Activated T-helper 2 cell treated with anti-CD3 and anti-CD28 coated beads, Interferon-gamma antibody, Interleukin-2, Interleukin-4, amounts not matched to agents 10 μg/mL and 5 μg/mL and 100 μg/mL, durations not matched to agents 14 hours and 24 hours and 36 hours (primary cell): ENCODE measurements at regions not wholly inside any gene's neighbourhood (a gene's known extent, or its start where the extent isn't known, plus 50 kb on each side); places are given as distances from the start of the nearest gene placed in this dataset.

Experiments used
- DNase-seq: peaks from one replicate; pipeline ENCODE4 v3.0.0; 2021; ENCODE audit warnings: low spot score
- H3K27ac Mint-ChIP-seq: one replicate; pipeline ENCODE4 v1.8.0; 2021; ENCODE audit warnings: mixed read lengths
- H3K27me3 Mint-ChIP-seq: one replicate; pipeline ENCODE4 v1.8.0; 2021; ENCODE audit warnings: low read depth, mixed read lengths
- H3K36me3 Mint-ChIP-seq: one replicate; pipeline ENCODE4 v1.8.0; 2021; ENCODE audit warnings: low read depth, mixed read lengths
- H3K4me1 Mint-ChIP-seq: one replicate; pipeline ENCODE4 v1.8.0; 2021; ENCODE audit warnings: low read depth, mixed read lengths
- H3K4me3 Mint-ChIP-seq: one replicate; pipeline ENCODE4 v1.8.0; 2021; ENCODE audit warnings: low read depth, mild to moderate bottlenecking, moderate library complexity, mixed read lengths
- H3K9me3 Mint-ChIP-seq: one replicate; pipeline ENCODE4 v1.8.0; 2021; ENCODE audit warnings: mixed read lengths
- intact Hi-C: fragments of 100-400 bp; cut with micrococcal nuclease; formaldehyde crosslinking; loops from one replicate; pipeline ENCODE4 v1.15.1; 2023

DNA sequence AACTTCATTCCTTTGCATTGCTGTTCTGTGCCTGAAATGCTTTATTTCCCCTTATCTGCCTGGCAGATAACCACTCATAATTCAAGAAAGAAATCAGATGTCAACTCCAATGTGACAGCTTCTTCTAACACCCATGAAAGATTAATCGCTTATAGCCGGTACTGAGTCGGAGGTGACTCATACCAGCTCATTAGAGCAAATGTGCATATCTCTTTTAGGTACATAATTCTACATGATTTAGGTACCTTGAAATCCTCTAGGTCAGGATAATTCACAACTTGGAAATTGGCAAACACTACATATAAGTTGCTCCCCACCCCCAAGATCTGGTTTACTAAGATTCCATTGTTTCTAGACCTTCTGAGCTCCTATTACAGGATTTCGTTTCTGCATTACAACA is 554.4 kb upstream of the SORCS1 start:
- no peaks in the 10 kb centered on the region for H3K36me3 Mint-ChIP-seq
- intact Hi-C loops = no loop called here
- no peaks in the 10 kb centered on the region for H3K27me3 Mint-ChIP-seq

DNA sequence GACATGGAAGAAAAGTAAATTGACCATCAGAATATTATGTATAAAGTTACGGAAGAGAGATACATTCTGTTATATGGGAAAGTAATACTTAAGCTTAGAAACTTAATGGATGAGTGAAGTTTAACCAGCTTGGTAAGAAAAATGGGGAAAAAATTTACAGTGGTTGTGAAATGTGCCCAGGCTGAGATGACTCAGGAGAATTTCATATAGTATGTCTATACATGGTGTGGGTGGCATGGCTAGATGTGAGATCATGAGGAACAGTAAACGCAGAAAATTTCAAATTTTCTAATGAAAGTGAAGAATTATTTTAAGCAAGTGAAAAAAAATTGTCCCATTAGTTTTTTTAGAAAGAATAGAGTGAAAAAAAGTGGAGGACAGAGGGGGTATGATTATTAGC is 552.5 kb upstream of the SORCS1 start:
- no peaks in the 10 kb centered on the region for H3K27me3 Mint-ChIP-seq
- intact Hi-C loops = no loop called here

More for the DNA sequence above, 554.4 kb upstream of the SORCS1 start:
- Mint-ChIP-seq H3K4me1 (no peaks in the 10 kb centered on the region), H3K9me3 (peaks cover 51% of the 10 kb centered on the region), H3K27ac (no peak overlapping the region), H3K4me3 (no peak overlapping the region)
- no peak for DNase-seq

DNA sequence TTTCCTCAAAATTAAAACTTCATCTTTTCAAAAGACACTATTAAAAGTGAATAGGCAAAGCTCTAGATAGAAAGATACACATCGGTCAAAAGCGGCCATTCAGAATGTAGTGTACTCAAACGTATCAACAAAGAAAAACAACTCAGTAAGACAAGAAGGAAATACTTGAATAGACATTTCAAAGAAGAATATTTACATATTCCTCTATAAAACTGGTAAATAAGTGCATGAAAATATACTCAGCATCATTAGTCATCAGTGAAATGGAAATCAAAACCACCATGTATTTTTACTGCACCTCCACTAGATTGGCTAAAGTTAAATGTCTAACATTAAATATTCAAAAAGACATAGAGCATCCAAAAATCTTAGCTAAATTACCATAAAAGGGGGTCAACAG is 551.1 kb upstream of the SORCS1 start:
- no peaks in the 10 kb centered on the region for H3K4me1 Mint-ChIP-seq
- H3K27me3 Mint-ChIP-seq = no peaks in the 10 kb centered on the region
- H3K36me3 Mint-ChIP-seq = no peaks in the 10 kb centered on the region
- H3K4me3 Mint-ChIP-seq = no peak overlapping the region
- H3K9me3 Mint-ChIP-seq = peaks cover 44% of the 10 kb centered on the region
- no peak overlapping the region for H3K27ac Mint-ChIP-seq
- intact Hi-C loops = no loop called here
- DNase-seq = no peak

More for the DNA sequence above, 552.5 kb upstream of the SORCS1 start:
- Mint-ChIP-seq H3K4me3 (no peak overlapping the region), H3K4me1 (no peaks in the 10 kb centered on the region), H3K36me3 (no peaks in the 10 kb centered on the region), H3K27ac (no peak overlapping the region), H3K9me3 (peaks cover 44% of the 10 kb centered on the region)
- DNase-seq = no peak

DNA sequence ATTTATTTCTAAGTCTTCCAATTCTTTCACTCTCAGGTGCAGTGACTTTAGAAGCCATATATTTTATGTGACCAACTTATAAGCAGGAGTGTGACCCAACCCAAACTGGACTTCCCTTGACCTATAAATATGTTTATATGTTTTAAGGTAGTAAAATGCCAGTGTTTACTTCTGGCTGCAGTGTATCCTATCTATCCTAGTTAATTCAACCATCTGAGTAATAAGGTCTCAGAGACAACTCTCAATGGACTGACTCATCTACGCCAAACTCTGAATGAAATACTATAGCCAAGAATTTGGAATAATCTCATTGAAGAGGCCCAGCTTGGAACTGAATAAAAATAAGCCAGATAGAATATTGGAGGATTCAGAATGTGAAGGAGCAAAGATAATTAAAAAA is 544.5 kb upstream of the SORCS1 start:
- Mint-ChIP-seq H3K27ac (no peak overlapping the region), H3K4me3 (no peak overlapping the region), H3K9me3 (peaks cover 18% of the 10 kb centered on the region), H3K4me1 (no peaks in the 10 kb centered on the region), H3K36me3 (no peaks in the 10 kb centered on the region), H3K27me3 (no peaks in the 10 kb centered on the region)
- intact Hi-C loops = no loop called here
- DNase-seq = no peak

DNA sequence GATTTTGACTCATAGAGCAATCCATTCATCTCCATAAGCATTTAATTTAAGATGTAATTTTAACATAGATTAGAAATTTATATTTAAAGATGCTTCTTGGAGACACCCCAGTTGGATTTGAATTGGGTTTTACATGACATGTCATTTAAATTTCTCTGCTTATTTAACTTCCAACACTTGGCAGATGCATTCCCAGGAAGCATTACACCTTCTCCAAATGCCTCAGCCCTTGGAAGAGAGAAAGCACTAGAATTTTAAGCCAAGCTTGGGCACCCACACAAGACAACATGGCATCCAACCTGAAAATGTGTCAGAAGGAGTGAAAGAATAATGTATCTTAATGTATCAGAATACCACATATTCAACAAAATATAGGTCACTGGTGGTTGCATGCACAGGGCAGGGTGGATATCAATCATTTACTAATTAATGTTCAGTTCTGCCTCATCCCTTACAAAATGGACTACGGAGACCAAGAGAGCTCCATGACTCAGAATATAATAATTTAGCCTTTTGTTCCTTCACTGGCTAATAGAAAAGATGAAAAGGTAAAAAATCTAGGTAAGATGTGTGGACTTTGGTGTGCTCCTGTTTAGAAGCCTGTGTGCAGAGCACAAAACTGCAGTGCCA is 541.7 kb upstream of the SORCS1 start:
- Mint-ChIP-seq H3K9me3 (peaks cover 11% of the 10 kb centered on the region), H3K4me1 (no peaks in the 10 kb centered on the region), H3K4me3 (no peak overlapping the region), H3K27me3 (no peaks in the 10 kb centered on the region), H3K36me3 (no peaks in the 10 kb centered on the region), H3K27ac (no peak overlapping the region)
- intact Hi-C loops = no loop called here
- DNase-seq = no peak

DNA sequence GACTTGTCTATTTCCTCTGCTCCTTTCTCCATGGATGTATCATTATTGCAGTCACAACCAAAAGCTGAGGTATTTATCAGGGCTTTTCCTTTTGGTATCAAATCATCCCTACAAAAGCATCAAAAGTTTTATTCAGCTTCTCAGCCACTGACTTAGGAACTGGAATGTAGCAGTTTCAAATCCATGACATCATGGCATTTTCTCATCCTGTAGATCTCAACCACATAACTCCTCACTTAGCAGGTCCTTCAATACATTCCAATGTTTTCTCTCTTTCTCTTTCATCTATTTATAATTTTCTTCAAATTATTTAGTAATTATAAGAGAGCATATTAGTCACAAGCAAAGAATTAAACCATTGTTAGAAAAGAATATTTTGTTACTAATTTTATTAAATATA is 537.4 kb upstream of the SORCS1 start:
- no peaks in the 10 kb centered on the region for H3K27me3 Mint-ChIP-seq
- H3K36me3 Mint-ChIP-seq = no peaks in the 10 kb centered on the region
- intact Hi-C loops = no loop called here
- H3K9me3 Mint-ChIP-seq = peaks cover 11% of the 10 kb centered on the region
- no peaks in the 10 kb centered on the region for H3K4me1 Mint-ChIP-seq
- H3K27ac Mint-ChIP-seq = no peak overlapping the region
- no peak overlapping the region for H3K4me3 Mint-ChIP-seq
- no peak for DNase-seq

DNA sequence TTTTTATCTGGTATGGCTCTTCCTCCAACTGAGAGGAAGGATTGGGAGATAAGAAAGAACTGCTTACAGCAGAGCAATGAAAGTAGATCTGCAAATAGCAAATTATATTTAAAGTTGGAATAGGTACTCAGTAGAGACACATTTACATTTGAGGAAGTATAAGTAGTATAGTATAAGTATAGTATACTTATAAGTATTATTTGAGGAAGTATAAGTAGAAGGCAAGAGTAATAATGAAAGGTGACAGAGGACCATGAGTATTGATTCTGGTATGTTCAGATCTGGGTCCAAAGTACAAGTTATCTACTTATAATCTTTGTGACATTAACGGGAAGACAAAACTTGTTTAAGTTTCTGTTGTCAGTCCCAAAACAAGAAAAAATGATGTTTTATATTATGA is 527.6 kb upstream of the SORCS1 start:
- Mint-ChIP-seq H3K27me3 (no peaks in the 10 kb centered on the region), H3K4me1 (no peaks in the 10 kb centered on the region), H3K4me3 (no peak overlapping the region), H3K9me3 (peaks cover 23% of the 10 kb centered on the region), H3K36me3 (no peaks in the 10 kb centered on the region), H3K27ac (no peak overlapping the region)
- DNase-seq = no peak
- intact Hi-C loops = no loop called here

DNA sequence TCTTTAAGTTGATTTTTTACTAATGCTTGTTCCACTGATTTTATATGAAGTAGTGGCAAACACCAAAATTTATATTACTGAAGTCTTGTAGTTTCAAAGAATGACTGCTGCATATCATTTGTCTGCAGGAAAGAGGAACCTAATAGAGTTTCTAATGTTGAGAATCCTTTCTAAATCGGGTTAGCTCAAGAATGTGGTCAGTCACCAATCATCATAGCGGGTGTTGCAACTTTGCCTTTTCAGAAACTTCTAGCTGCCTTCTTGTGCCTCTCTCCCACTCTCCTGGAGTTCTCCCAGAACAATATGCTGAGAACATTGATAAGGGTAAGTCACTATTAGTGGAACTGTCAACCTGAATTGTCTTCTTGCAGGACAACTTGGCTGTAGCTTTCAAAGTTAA is 524.8 kb upstream of the SORCS1 start:
- DNase-seq = no peak
- H3K27ac Mint-ChIP-seq = no peak overlapping the region
- no peaks in the 10 kb centered on the region for H3K36me3 Mint-ChIP-seq
- H3K4me1 Mint-ChIP-seq = no peaks in the 10 kb centered on the region
- no peak overlapping the region for H3K4me3 Mint-ChIP-seq
- peaks cover 29% of the 10 kb centered on the region for H3K9me3 Mint-ChIP-seq
- H3K27me3 Mint-ChIP-seq = no peaks in the 10 kb centered on the region
- intact Hi-C loops = no loop called here

DNA sequence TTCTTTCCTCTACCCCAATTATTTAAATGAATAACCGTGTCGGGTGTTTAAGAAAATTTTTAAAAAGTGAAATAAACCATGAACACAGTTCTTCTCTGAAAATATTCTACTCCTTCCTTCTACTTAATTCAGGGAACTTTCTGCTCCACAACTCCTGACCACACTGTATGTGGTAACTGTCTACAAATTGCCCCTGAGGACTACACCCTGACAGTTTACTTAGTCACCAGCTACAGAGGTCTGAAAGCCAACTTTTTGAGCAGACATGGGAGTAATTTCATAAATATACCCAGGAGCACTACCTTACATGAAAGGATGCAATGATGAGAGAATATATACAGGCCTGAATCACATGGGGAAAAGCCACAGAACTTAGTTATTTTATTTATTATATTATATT is 523.2 kb upstream of the SORCS1 start:
- Mint-ChIP-seq H3K4me1 (no peaks in the 10 kb centered on the region), H3K27ac (no peak overlapping the region), H3K36me3 (no peaks in the 10 kb centered on the region), H3K9me3 (peaks cover 28% of the 10 kb centered on the region), H3K4me3 (no peak overlapping the region), H3K27me3 (no peaks in the 10 kb centered on the region)
- intact Hi-C loops = no loop called here
- DNase-seq = no peak

DNA sequence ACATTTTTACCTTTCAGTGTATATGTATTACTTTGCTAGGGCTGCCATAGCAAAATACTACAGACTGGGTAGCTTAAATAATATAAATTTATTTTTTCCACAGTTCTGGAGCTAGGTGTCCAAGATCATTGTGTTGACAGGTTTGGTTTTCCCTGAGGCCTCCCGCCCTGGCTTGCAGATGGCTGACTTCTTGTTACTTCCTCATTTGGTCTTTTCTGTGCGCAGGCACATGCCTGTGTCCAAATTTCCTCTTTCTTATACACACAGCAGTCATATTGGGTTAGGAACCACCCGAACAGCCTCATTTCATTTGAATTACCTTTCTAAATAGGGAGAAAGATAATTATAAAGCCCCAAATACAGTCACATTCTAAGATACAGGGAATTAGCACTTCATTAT is 521.6 kb upstream of the SORCS1 start:
- intact Hi-C loops = no loop called here
- no peak for DNase-seq
- H3K36me3 Mint-ChIP-seq = no peaks in the 10 kb centered on the region
- peaks cover 31% of the 10 kb centered on the region for H3K9me3 Mint-ChIP-seq
- H3K27me3 Mint-ChIP-seq = no peaks in the 10 kb centered on the region
- H3K4me3 Mint-ChIP-seq = no peak overlapping the region
- no peak overlapping the region for H3K27ac Mint-ChIP-seq
- H3K4me1 Mint-ChIP-seq = no peaks in the 10 kb centered on the region

DNA sequence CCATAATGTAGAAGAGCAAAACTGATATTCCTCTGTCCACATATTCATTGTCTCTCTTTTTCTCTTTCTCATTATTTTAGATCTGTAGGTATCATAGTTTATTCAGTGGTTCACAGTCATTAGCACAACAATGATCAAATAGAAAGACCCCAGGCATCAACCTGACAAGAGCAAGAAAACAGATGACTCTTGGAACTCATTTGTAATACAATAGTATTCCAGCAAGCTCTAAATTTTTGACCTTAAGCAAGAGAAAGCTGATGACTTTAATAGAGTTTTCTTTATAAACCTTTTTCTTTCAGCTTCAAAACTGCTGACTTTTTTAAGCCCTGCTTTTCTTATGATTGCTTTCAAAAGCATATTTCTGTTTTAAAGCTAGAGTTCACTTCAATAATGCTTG is 507.5 kb upstream of the SORCS1 start:
- intact Hi-C loops = no loop called here
- no peak overlapping the region for H3K4me3 Mint-ChIP-seq
- H3K9me3 Mint-ChIP-seq = peaks cover 31% of the 10 kb centered on the region
- no peaks in the 10 kb centered on the region for H3K36me3 Mint-ChIP-seq
- H3K27me3 Mint-ChIP-seq = no peaks in the 10 kb centered on the region
- no peak for DNase-seq
- no peak overlapping the region for H3K27ac Mint-ChIP-seq
- H3K4me1 Mint-ChIP-seq = no peaks in the 10 kb centered on the region

DNA sequence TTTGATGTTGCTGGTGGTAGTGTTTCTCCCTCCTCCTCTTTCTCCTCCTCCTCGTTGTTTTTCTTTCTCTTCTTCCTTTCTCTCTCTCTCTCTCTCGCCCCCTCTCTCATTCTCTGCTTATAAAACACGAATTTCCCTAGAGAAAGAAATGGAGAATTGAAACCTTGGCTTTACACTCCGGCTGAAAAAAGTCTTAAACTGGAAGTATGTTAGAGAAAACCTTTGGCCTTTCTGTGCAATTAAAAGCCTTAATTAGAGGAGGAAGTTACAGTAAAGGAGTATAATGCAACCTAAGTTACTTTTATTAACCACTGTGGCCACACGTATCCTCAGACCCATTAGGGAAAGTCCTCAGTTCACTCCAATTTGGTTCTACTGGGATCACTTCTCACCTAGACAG is 501.7 kb upstream of the SORCS1 start:
- Mint-ChIP-seq H3K9me3 (peaks cover 40% of the 10 kb centered on the region), H3K27ac (no peak overlapping the region), H3K36me3 (no peaks in the 10 kb centered on the region), H3K4me3 (no peak overlapping the region), H3K27me3 (no peaks in the 10 kb centered on the region), H3K4me1 (no peaks in the 10 kb centered on the region)
- intact Hi-C loops = no loop called here
- DNase-seq = no peak

DNA sequence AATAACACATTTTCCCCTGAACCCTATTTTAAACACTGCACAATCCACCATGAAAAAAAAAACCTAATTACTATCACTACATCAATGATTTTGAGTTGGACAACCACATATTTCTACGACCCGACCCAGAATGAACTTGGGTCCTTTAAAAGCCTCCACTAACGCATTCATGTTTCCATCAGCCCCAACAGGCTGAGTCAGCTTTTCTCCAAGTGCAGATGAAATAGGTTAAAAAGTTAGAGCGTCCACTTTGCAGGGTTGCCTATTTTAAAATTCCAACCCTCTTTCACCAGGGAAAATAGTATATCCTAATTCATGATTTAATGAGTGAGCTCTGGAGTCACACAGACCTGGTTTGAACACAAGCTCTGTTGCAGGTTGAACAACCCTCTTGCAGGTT is 501.0 kb upstream of the SORCS1 start:
- Mint-ChIP-seq H3K9me3 (peaks cover 44% of the 10 kb centered on the region), H3K4me1 (no peaks in the 10 kb centered on the region), H3K27me3 (no peaks in the 10 kb centered on the region), H3K36me3 (no peaks in the 10 kb centered on the region), H3K4me3 (no peak overlapping the region), H3K27ac (no peak overlapping the region)
- intact Hi-C loops = no loop called here
- no peak for DNase-seq

DNA sequence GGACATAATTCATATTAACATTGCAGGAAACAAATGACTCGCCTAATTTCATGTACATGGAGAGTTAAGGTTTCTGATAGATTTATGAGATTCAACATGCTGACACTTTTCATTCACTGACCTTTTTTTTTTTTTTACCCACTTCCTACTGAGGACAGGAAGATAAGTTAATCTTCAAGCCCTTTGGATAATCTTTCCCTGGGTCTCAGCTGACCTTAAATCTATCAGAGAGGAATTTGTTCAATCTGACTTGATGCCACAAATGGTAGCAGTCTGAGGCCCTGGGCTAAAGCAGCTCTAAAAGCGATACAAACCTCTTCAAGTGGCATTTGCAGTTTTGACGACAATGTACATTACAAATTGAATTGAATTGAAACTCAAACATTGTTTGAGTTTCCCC is 493.3 kb upstream of the SORCS1 start:
- intact Hi-C loops = no loop called here
- H3K27me3 Mint-ChIP-seq = no peaks in the 10 kb centered on the region

More for the DNA sequence above, 493.3 kb upstream of the SORCS1 start:
- H3K27ac Mint-ChIP-seq = no peak overlapping the region
- H3K9me3 Mint-ChIP-seq = peaks cover 38% of the 10 kb centered on the region
- DNase-seq = no peak
- no peaks in the 10 kb centered on the region for H3K36me3 Mint-ChIP-seq
- no peak overlapping the region for H3K4me3 Mint-ChIP-seq
- H3K4me1 Mint-ChIP-seq = no peaks in the 10 kb centered on the region
